ENCODE measurements at regions not wholly inside any gene's neighbourhood (a gene's known extent, or its start where the extent isn't known, plus 50 kb on each side); places are given as distances from the start of the nearest gene placed in this dataset.

DNA sequence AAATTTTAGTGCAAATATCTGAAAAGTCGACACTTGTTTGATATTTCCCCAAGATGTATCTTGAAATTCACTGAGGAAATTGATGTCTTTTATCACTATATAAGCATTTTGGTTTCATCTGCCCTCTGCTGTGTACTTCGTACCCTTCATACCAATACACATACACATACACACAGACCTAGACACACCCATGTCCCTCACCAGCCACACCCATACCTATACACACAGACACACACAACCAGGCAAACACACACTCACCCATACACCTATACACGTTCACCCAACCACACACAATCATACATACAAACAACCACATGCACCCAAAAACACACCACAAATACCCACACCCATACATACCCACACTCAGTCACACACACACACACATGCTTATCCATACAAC, 367.8 kb downstream of the HINT1 start:
- TF ChIP-seq EZH2 (IDR thresholded peaks at IDR 0.05; ENCODE audit: insufficient read depth, poor library complexity, severe bottlenecking) = no peak
- no peak for TF ChIP-seq EZH2phosphoT487 (IDR thresholded peaks at IDR 0.05; ENCODE audit: insufficient read depth, low read depth)

Measured in GM23248 (cell line).